ENCODE measurements at regions not wholly inside any gene's neighbourhood (a gene's known extent, or its start where the extent isn't known, plus 50 kb on each side); places are given as distances from the start of the nearest gene placed in this dataset.
A peak's percentile ranks its signal among the peaks of the same experiment; 100 is the strongest.

- Histone ChIP-seq H3K79me2 (replicated peaks; ENCODE audit: insufficient read depth, low read length) (no peaks in the 10 kb centered on the region), H3K4me2 (ENCODE audit: low read length) (no peak overlapping the region), H3K9me3 (ENCODE audit: low read length) (no peaks in the 10 kb centered on the region), H3K36me3 (ENCODE audit: insufficient read depth, low read length) (no peaks in the 10 kb centered on the region), H3K9me2 (ENCODE audit: insufficient read depth, low read length) (no peaks in the 10 kb centered on the region), H4K20me1 (ENCODE audit: insufficient read depth) (no peaks in the 10 kb centered on the region), H3K27me3 (ENCODE audit: insufficient read depth, low read depth, low read length) (no peaks in the 10 kb centered on the region), H3K27ac (ENCODE audit: low read length) (no peak overlapping the region), H3K4me3 (ENCODE audit: low read length) (no peak overlapping the region), H3K9ac (ENCODE audit: low read length) (no peak overlapping the region), H2AFZ (ENCODE audit: low read depth, low read length) (no peak overlapping the region), H3F3A (ENCODE audit: insufficient read depth, low read length, poor library complexity, severe bottlenecking) (no peaks in the 10 kb centered on the region)
- TF ChIP-seq REST (IDR thresholded peaks at IDR 0.05; ENCODE audit: borderline replicate concordance): no peak
- TF ChIP-seq POLR2AphosphoS5 (IDR thresholded peaks at IDR 0.05): no peak
Observed at GRCh38 chr13:106621833-106622232, 53.9 kb upstream of the ARGLU1 start.

GRCh38 chr13:106619688-106620555, 52.0 kb upstream of the ARGLU1 start:
- Histone ChIP-seq H3K79me2 (replicated peaks; ENCODE audit: insufficient read depth, low read length) (no peaks in the 10 kb centered on the region), H3K9me2 (ENCODE audit: insufficient read depth, low read length) (no peaks in the 10 kb centered on the region), H3K27me3 (ENCODE audit: insufficient read depth, low read depth, low read length) (no peaks in the 10 kb centered on the region), H3K27ac (ENCODE audit: low read length) (no peak overlapping the region), H3K4me2 (ENCODE audit: low read length) (no peak overlapping the region), H3F3A (ENCODE audit: insufficient read depth, low read length, poor library complexity, severe bottlenecking) (no peaks in the 10 kb centered on the region), H4K20me1 (ENCODE audit: insufficient read depth) (no peaks in the 10 kb centered on the region), H3K9ac (ENCODE audit: low read length) (no peak overlapping the region), H2AFZ (ENCODE audit: low read depth, low read length) (no peak overlapping the region), H3K36me3 (ENCODE audit: insufficient read depth, low read length) (no peaks in the 10 kb centered on the region), H3K4me3 (ENCODE audit: low read length) (no peak overlapping the region), H3K9me3 (ENCODE audit: low read length) (no peaks in the 10 kb centered on the region)
- no peak for TF ChIP-seq POLR2AphosphoS5 (IDR thresholded peaks at IDR 0.05)
- TF ChIP-seq REST (IDR thresholded peaks at IDR 0.05; ENCODE audit: borderline replicate concordance): no peak
- TF ChIP-seq CTCF (IDR thresholded peaks at IDR 0.05; ENCODE audit: poor library complexity, severe bottlenecking): peak; percentile 59
- peak; percentile 51 for TF ChIP-seq SMC3 (conservative IDR thresholded peaks at IDR 0.05; ENCODE audit: poor library complexity)
- peak; percentile 46 for TF ChIP-seq RAD21 (conservative IDR thresholded peaks at IDR 0.05)
- TF ChIP-seq MXI1 (conservative IDR thresholded peaks at IDR 0.05; ENCODE audit: poor library complexity, severe bottlenecking): no peak
- TF ChIP-seq EP300 (conservative IDR thresholded peaks at IDR 0.05; ENCODE audit: poor library complexity, severe bottlenecking): no peak
- TF ChIP-seq EZH2 (IDR thresholded peaks at IDR 0.05; ENCODE audit: borderline replicate concordance, insufficient read depth, low read length, poor library complexity, severe bottlenecking): no peak
- TF ChIP-seq TAF1 (IDR thresholded peaks at IDR 0.05; ENCODE audit: low read depth): no peak

Data from neural cell (in vitro differentiated cells).